HCT116 (cell line): ENCODE measurements at regions not wholly inside any gene's neighbourhood (a gene's known extent, or its start where the extent isn't known, plus 50 kb on each side); places are given as distances from the start of the nearest gene placed in this dataset.

ENCODE experiments used
- ATAC-seq: fragments of 200-7000 bp; cut with Tn5 transposase; 2 replicates; pipeline ENCODE4 v1.9.1; 2020; ENCODE audit warnings: mild to moderate bottlenecking, moderate library complexity
- BruUV-seq: library from RNA; stranded (reverse); fragments of 400-500 nt; replicated peaks from 2 replicates; lab custom pipeline; 2021; lab: Mats Ljungman, UMichigan
- CTCF ChIA-PET: fragments of 300-600 bp; sonication (Branson Sonifier 250); formaldehyde crosslinking; loops from one replicate; lab custom pipeline; 2021; ENCODE audit warnings: antibody characterized with exemption; lab: Charles Lee
- POLR2A ChIA-PET: fragments of 300-600, 350-600 bp; sonication (Branson Sonifier 250); formaldehyde crosslinking; loops from one replicate; lab custom pipeline; 2021; ENCODE audit warnings: antibody characterized with exemption; lab: Charles Lee
- RAD21 ChIA-PET, 2 experiments: fragments of 300-600 bp; sonication (Branson Sonifier 250); formaldehyde crosslinking; loops; one replicate each; lab custom pipeline; 2023; ENCODE audit warnings: low total read pairs in 2 of 2; ENCODE audit not compliant: uncharacterized antibody in 2 of 2, unreplicated experiment in 2 of 2, low non-redundant PET in 1 of 2; lab: Charles Lee
- DNase-seq: peaks from one replicate; pipeline ENCODE4 v3.0.0-alpha.2; 2010; ENCODE audit warnings: low read depth, low spot score
- H2AFZ ChIP-seq: fragments of 200-600 bp; shearing (Covaris generic), sonication (generic); 2 replicates; pipeline ENCODE4 v1.6.1; 2017; ENCODE audit warnings: low read depth, mixed run types, mixed read lengths, antibody characterized with exemption, low read length; ENCODE audit not compliant: poor library complexity, severe bottlenecking
- H3K27ac ChIP-seq: 2 replicates; pipeline ENCODE4 v1.5.1; 2012; ENCODE audit warnings: low read depth, low read length
- H3K27me3 ChIP-seq: fragments of 200-600 bp; sonication (generic); 2 replicates; pipeline ENCODE4 v1.6.1; 2016; ENCODE audit warnings: mixed run types, low read length, mixed read lengths; ENCODE audit not compliant: insufficient read depth
- H3K36me3 ChIP-seq, 2 experiments: fragments of 200-500 bp in 1 of 2; fragments of 200-600 bp in 1 of 2; sonication (Bioruptor generic) in 1 of 2; sonication (generic) in 1 of 2; 2 replicates each; pipeline versions ENCODE4 v1.5.1 to v1.6.1; 2014 to 2016; ENCODE audit warnings: low read length in 2 of 2, inconsistent platforms in 1 of 2, mixed read lengths in 1 of 2, mixed run types in 1 of 2; ENCODE audit not compliant: insufficient read depth in 2 of 2, control insufficient read depth in 1 of 2
- H3K4me1 ChIP-seq, 2 experiments: fragments of 200-600 bp in 1 of 2; sonication (generic) in 1 of 2; 2 replicates each; pipeline versions ENCODE4 v1.5.1 to v1.6.1; 2012 to 2017; ENCODE audit warnings: low read length in 2 of 2, inconsistent platforms in 1 of 2, mild to moderate bottlenecking in 1 of 2, mixed read lengths in 1 of 2, mixed run types in 1 of 2, moderate library complexity in 1 of 2; ENCODE audit not compliant: insufficient read depth in 2 of 2, control insufficient read depth in 1 of 2
- H3K4me2 ChIP-seq: fragments of 200-600 bp; sonication (generic); 2 replicates; pipeline ENCODE4 v1.6.1; 2017; ENCODE audit warnings: mixed run types, low read length, mixed read lengths
- H3K4me3 ChIP-seq, 2 experiments: fragments of 200-600 bp in 1 of 2; sonication (generic) in 1 of 2; replicated peaks in 1 of 2; 2 replicates each; pipeline ENCODE4 v1.5.1; 2011 to 2016; ENCODE audit warnings: low read length in 2 of 2, control low read depth in 1 of 2, low read depth in 1 of 2, mild to moderate bottlenecking in 1 of 2, mixed read lengths in 1 of 2, mixed run types in 1 of 2
- H3K79me2 ChIP-seq: fragments of 200-600 bp; sonication (generic); 2 replicates; pipeline ENCODE4 v1.6.1; 2017; ENCODE audit warnings: mild to moderate bottlenecking, mixed run types, low read length, moderate library complexity, mixed read lengths; ENCODE audit not compliant: insufficient read depth
- H3K9ac ChIP-seq: fragments of 200-600 bp; sonication (generic); 2 replicates; pipeline ENCODE4 v1.6.1; 2016; ENCODE audit warnings: low read length, mixed read lengths
- H3K9me2 ChIP-seq: fragments of 200-600 bp; sonication (generic), shearing (Covaris generic); 2 replicates; pipeline ENCODE4 v1.6.1; 2017; ENCODE audit warnings: mixed run types, mild to moderate bottlenecking, moderate library complexity; ENCODE audit not compliant: insufficient read depth
- H3K9me3 ChIP-seq, 2 experiments: fragments of 200-500 bp in 1 of 2; fragments of 200-600 bp in 1 of 2; sonication (Bioruptor generic) in 1 of 2; sonication (generic) in 1 of 2; 2 replicates each; pipeline ENCODE4 v1.6.1; 2014 to 2017; ENCODE audit warnings: low read length in 2 of 2, mixed read lengths in 2 of 2, inconsistent platforms in 1 of 2, low read depth in 1 of 2, mild to moderate bottlenecking in 1 of 2, mixed run types in 1 of 2, moderate library complexity in 1 of 2; ENCODE audit not compliant: control insufficient read depth in 1 of 2, insufficient read depth in 1 of 2
- H4K20me1 ChIP-seq: fragments of 200-600 bp; sonication (generic), shearing (Covaris generic); 2 replicates; pipeline ENCODE4 v1.6.1; 2017; ENCODE audit warnings: mixed run types, mild to moderate bottlenecking, moderate library complexity; ENCODE audit not compliant: insufficient read depth
- ELF1 ChIP-seq: IDR thresholded peaks from 2 replicates; pipeline ENCODE4 v1.6.1; 2012; ENCODE audit warnings: low read depth, borderline replicate concordance
- FOSL1 ChIP-seq: IDR thresholded peaks from 2 replicates; pipeline ENCODE4 v1.6.1; 2012; ENCODE audit warnings: low read depth
- JUND ChIP-seq: IDR thresholded peaks from 2 replicates; pipeline ENCODE4 v1.6.1; 2012
- REST ChIP-seq: IDR thresholded peaks from 2 replicates; pipeline ENCODE4 v1.6.1; 2012; ENCODE audit warnings: low read depth
- SP1 ChIP-seq: IDR thresholded peaks from 2 replicates; pipeline ENCODE4 v1.6.1; 2012; ENCODE audit warnings: low read depth
- SRF ChIP-seq: IDR thresholded peaks from 2 replicates; pipeline ENCODE4 v1.6.1; 2012; ENCODE audit warnings: low read depth
- TCF7L2 ChIP-seq: IDR thresholded peaks from 2 replicates; pipeline ENCODE4 v1.7.0; 2011; ENCODE audit warnings: borderline replicate concordance, inconsistent platforms; ENCODE audit not compliant: insufficient read depth, insufficient read length; ENCODE audit errors: extremely low read depth
- YY1 ChIP-seq: IDR thresholded peaks from 2 replicates; pipeline ENCODE4 v1.6.1; 2011; ENCODE audit warnings: low read length, low read depth, moderate library complexity, mild to moderate bottlenecking; ENCODE audit not compliant: insufficient replicate concordance; ENCODE audit errors: extremely low read depth
- ZNF274 ChIP-seq: fragments of 200-500 bp; sonication (Bioruptor generic); IDR thresholded peaks from 2 replicates; pipeline ENCODE4 v1.6.1; 2014; ENCODE audit warnings: mild to moderate bottlenecking, low read depth, low read length, inconsistent platforms
- intact Hi-C: fragments of 100-400 bp; cut with micrococcal nuclease; formaldehyde crosslinking; loops from 2 replicates; pipeline ENCODE4 v1.10.0; 2022

GRCh38 chr21:29407571-29407970 lies 108.8 kb downstream of the BACH1 start:
- no peaks in the 10 kb centered on the region for H3K9me2 ChIP-seq
- CTCF ChIA-PET: no interaction called here
- TF ChIP-seq REST: no peak
- no peak for TF ChIP-seq SP1
- no peak for TF ChIP-seq TCF7L2
- no peak for TF ChIP-seq YY1
- TF ChIP-seq JUND: no peak
- no peak for TF ChIP-seq FOSL1
- TF ChIP-seq ELF1: no peak
- no peak for TF ChIP-seq SRF
- no peak for TF ChIP-seq ZNF274
- TF ChIP-seq, all 23 proteins: peak for 0
- H3K27me3 ChIP-seq: no peaks in the 10 kb centered on the region
- no peaks in the 10 kb centered on the region for H3K36me3 ChIP-seq
- no peak for ATAC-seq
- no peak overlapping the region for H3K27ac ChIP-seq
- no peak overlapping the region for H3K4me3 ChIP-seq
- DNase-seq: no peak
- H3K79me2 ChIP-seq: no peaks in the 10 kb centered on the region
- no peak overlapping the region for H3K4me2 ChIP-seq
- no peaks in the 10 kb centered on the region for H3K9me3 ChIP-seq
- no peak overlapping the region for H3K9ac ChIP-seq
- intact Hi-C loops: no loop called here
- no peak overlapping the region for H2AFZ ChIP-seq
- H3K4me1 ChIP-seq: peaks cover 0 to 7% of the 10 kb centered on the region in 2 experiments; a peak in 2 of 4 replicates
- ChIA-PET POLR2A (no interaction called here), RAD21 (no interaction called here)
- no TSS peak for BruUV-seq
- no peaks in the 10 kb centered on the region for H4K20me1 ChIP-seq
